Left lung (tissue), 4 donors: ENCODE measurements at regions not wholly inside any gene's neighbourhood (a gene's known extent, or its start where the extent isn't known, plus 50 kb on each side); places are given as distances from the start of the nearest gene placed in this dataset.

ENCODE experiments used
- ATAC-seq: fragments of 200-7000 bp; cut with Tn5 transposase; one replicate; pipeline ENCODE4 v1.9.1; 2020; ENCODE audit warnings: moderate library complexity
- DNase-seq, 4 donors: peaks; one replicate each; pipeline ENCODE4 v3.0.0-alpha.2; 2013 to 2020
- H3K27ac ChIP-seq, 2 donors: fragments of 200-600 bp; sonication (generic) in 1 of 2; one replicate each; pipeline versions ENCODE4 v1.5.0 to v1.8.0; 2020 to 2021
- H3K27me3 ChIP-seq, 2 donors: fragments of 200-600 bp; sonication (generic) in 1 of 2; one replicate each; pipeline versions ENCODE4 v1.5.0 to v1.8.0; 2020 to 2021
- H3K36me3 ChIP-seq, 2 donors: fragments of 200-600 bp; sonication (generic) in 1 of 2; one replicate each; pipeline versions ENCODE4 v1.5.0 to v1.8.0; 2020 to 2021
- H3K4me1 ChIP-seq, 2 donors: fragments of 200-600 bp; one replicate each; pipeline ENCODE4 v1.8.0; 2021
- H3K4me3 ChIP-seq, 2 donors: fragments of 200-600 bp; sonication (generic) in 1 of 2; one replicate each; pipeline versions ENCODE4 v1.5.0 to v1.8.0; 2020 to 2021; ENCODE audit warnings: mild to moderate bottlenecking in 1 of 2
- H3K9me3 ChIP-seq, 2 donors: fragments of 200-600 bp; sonication (generic) in 1 of 2; one replicate each; pipeline versions ENCODE4 v1.5.0 to v1.8.0; 2020 to 2021
- intact Hi-C, 2 donors: fragments of 100-400 bp; cut with DNase I; formaldehyde crosslinking; loops; one replicate each; pipeline versions ENCODE4 v1.11.2 to v1.14.2; 2022
- TF ChIP-seq, protein P1 (sequence below), 2 donors: fragments of 200-600 bp; sonication (generic) in 1 of 2; IDR thresholded peaks; one replicate each; pipeline versions ENCODE4 v1.5.0 to v1.8.0; 2021; ENCODE audit warnings: antibody characterized with exemption in 2 of 2
- donor health status: DM: no; HTN: yes; CAD: no.
- donor health status: DM: no; HTN: no; CAD: no.

DNA sequence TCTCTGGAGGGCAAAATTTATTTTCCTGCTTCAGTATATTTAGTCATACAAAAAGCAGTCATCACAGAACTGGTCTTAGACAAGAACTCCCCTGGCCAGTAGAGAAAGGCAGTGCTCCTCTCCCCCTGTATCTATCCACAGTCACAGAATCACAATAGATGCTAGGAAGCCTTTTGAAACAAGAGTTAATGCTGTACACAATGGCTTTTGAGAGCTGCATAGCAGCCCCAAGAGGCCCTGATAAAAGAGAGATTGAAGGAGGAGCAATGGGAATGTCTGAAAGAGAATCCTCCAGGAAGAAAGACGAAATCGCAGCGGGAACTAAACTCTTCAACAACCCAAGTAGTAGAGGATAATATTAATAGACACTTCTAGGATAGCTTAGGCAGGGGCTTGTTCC lies 330.2 kb downstream of the RBM43 start:
- TF ChIP-seq, protein P1, sequence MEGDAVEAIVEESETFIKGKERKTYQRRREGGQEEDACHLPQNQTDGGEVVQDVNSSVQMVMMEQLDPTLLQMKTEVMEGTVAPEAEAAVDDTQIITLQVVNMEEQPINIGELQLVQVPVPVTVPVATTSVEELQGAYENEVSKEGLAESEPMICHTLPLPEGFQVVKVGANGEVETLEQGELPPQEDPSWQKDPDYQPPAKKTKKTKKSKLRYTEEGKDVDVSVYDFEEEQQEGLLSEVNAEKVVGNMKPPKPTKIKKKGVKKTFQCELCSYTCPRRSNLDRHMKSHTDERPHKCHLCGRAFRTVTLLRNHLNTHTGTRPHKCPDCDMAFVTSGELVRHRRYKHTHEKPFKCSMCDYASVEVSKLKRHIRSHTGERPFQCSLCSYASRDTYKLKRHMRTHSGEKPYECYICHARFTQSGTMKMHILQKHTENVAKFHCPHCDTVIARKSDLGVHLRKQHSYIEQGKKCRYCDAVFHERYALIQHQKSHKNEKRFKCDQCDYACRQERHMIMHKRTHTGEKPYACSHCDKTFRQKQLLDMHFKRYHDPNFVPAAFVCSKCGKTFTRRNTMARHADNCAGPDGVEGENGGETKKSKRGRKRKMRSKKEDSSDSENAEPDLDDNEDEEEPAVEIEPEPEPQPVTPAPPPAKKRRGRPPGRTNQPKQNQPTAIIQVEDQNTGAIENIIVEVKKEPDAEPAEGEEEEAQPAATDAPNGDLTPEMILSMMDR (IDR thresholded peaks at IDR 0.05), result no peak
- Histone ChIP-seq H3K9me3 (no peaks in the 10 kb centered on the region), H3K4me3 (no peak overlapping the region), H3K27ac (no peak overlapping the region), H3K4me1 (no peaks in the 10 kb centered on the region), H3K36me3 (no peaks in the 10 kb centered on the region), H3K27me3 (no peaks in the 10 kb centered on the region)
- DNase-seq, result no peak
- intact Hi-C loops, result no loop called here
- ATAC-seq, result no peak

DNA sequence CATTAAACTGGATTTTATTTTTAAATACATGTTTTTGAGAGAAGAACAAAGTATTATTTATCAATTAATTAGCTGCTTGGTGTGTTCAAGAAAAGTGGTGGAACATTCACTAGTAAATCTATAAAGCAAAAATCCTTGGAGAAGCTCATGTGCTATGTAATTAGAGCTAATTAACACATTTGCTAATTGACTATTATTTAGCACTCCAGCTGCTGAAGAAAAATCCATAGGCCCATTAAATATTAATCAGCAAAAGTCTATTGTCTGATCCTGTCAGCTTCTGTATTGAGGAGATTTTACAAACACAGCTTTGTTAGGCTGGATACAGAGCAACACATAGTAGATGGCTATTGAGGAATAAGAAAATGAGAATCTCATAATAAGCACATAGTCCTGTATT lies 336.1 kb downstream of the RBM43 start:
- TF ChIP-seq, protein P1 (IDR thresholded peaks at IDR 0.05), result no peak
- no peak for DNase-seq
- H3K4me1 ChIP-seq, result no peaks in the 10 kb centered on the region
- intact Hi-C loops, result no loop called here
- ATAC-seq, result no peak
- H3K27me3 ChIP-seq, result no peaks in the 10 kb centered on the region
- H3K9me3 ChIP-seq, result no peaks in the 10 kb centered on the region
- no peaks in the 10 kb centered on the region for H3K36me3 ChIP-seq
- no peak overlapping the region for H3K4me3 ChIP-seq
- no peak overlapping the region for H3K27ac ChIP-seq

DNA sequence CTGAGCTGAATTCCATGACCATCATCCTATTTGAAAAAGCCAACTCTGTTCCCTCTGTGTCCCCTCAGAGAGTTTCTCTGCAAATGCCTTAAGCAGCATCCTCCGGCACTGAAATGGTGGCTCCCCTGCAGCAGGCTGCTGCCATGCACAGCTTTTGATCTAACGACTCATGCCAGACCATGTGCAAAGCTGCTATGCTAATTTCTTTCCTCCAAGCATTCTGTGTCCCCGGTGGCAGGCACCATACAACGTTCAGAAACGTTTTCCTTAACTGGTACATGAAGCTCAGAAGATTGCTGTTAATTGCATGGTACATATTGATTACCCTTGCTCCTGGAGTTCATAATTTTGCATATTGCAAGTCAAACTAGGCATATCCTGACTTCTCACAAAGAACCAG lies 336.8 kb downstream of the RBM43 start:
- Histone ChIP-seq H3K36me3 (no peaks in the 10 kb centered on the region), H3K4me1 (no peaks in the 10 kb centered on the region), H3K27me3 (no peaks in the 10 kb centered on the region), H3K4me3 (no peak overlapping the region), H3K9me3 (no peaks in the 10 kb centered on the region), H3K27ac (no peak overlapping the region)
- DNase-seq (no peak), ATAC-seq (no peak)
- TF ChIP-seq, protein P1 (IDR thresholded peaks at IDR 0.05), result no peak
- intact Hi-C loops, result no loop called here

DNA sequence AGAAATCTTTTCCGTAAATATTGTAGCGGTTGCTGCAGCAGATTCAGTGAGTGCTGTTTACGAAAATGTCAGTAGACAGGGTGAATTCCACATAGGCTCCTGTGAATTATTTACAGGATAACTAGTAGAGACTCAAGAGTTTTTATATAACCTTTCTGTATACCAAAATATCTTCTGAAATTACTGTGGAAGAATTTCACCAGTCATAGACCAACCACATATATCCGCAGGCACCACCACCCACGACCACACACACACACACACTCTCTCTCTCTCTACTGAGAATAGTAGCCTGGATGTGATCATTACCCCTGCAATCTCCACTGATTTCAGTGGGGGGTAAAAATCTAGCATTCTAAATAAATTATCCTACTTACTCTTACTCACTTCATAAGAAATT lies 341.8 kb downstream of the RBM43 start:
- no peaks in the 10 kb centered on the region for H3K36me3 ChIP-seq
- H3K9me3 ChIP-seq, result no peaks in the 10 kb centered on the region
- no peaks in the 10 kb centered on the region for H3K4me1 ChIP-seq
- H3K27ac ChIP-seq, result no peak overlapping the region
- DNase-seq, result no peak
- H3K27me3 ChIP-seq, result no peaks in the 10 kb centered on the region
- intact Hi-C loops, result no loop called here
- no peak for ATAC-seq
- no peak overlapping the region for H3K4me3 ChIP-seq
- TF ChIP-seq, protein P1 (IDR thresholded peaks at IDR 0.05), result no peak

DNA sequence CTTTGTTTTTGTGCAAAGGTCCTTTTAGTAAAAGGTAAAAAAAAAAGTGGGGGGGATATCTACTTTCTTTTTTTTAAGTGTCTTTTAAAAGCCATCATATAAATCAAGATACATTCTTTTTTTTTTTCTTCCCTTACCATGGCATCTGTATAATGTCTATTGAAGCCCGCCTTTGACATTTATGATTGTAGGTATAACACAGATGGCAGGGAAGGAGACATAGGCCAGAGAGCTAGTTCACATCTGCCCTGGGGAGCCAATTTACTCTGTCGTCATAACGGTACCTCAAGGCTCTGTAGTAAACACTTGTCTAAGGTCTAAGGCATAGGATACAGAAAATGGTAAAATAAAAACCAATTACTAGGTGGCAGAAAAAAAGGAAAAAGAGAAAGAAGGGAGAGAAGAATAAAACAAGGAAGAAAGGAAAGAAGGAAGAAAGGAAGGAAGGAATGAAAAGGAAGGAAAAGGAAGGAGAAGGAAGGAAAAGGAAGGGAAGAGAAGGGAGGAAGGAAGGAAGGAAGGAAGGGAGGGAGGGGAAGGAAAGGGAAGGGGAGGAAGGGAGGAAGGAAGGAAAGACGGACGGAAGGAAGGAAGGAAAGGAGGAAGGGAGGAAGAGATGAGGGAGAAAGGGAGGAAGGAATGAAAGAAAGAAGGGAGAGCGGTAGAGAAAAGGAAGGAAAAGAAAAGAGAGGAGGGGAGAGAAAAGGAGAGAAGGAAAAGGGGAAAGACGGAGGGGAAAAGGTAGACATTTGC lies 343.5 kb downstream of the RBM43 start:
- H3K27me3 ChIP-seq, result no peaks in the 10 kb centered on the region
- no peaks in the 10 kb centered on the region for H3K9me3 ChIP-seq
- H3K4me3 ChIP-seq, result no peak overlapping the region
- no peaks in the 10 kb centered on the region for H3K36me3 ChIP-seq
- ATAC-seq, result no peak
- TF ChIP-seq, protein P1 (IDR thresholded peaks at IDR 0.05), result no peak
- no peak for DNase-seq
- H3K4me1 ChIP-seq, result no peaks in the 10 kb centered on the region
- intact Hi-C loops, result no loop called here
- no peak overlapping the region for H3K27ac ChIP-seq
